GM23338 (cell line): ENCODE measurements at regions not wholly inside any gene's neighbourhood (a gene's known extent, or its start where the extent isn't known, plus 50 kb on each side); places are given as distances from the start of the nearest gene placed in this dataset.

Experiments used
- ATAC-seq: fragments of 200-7000 bp; cut with Tn5 transposase; 3 replicates; pipeline ENCODE4 v1.9.1; 2020
- DNase-seq: peaks from one replicate; pipeline ENCODE4 v3.0.0-alpha.2; 2015; ENCODE audit warnings: low spot score
- H2AFZ ChIP-seq: fragments of 200-600 bp; sonication (generic); 2 replicates; pipeline ENCODE4 v1.8.0; 2016; ENCODE audit warnings: antibody characterized with exemption, mild to moderate bottlenecking, moderate library complexity
- H3F3A ChIP-seq: fragments of 200-600 bp; sonication (generic); replicated peaks from 2 replicates; pipeline ENCODE4 v1.8.0; 2017; ENCODE audit warnings: antibody characterized with exemption, mixed run types, low read depth
- H3K27ac ChIP-seq: fragments of 200-600 bp; sonication (generic); 2 replicates; pipeline ENCODE4 v1.6.1; 2016; ENCODE audit warnings: low read depth
- H3K27me3 ChIP-seq: fragments of 200-600 bp; sonication (generic); 2 replicates; pipeline ENCODE4 v1.8.0; 2016; ENCODE audit warnings: mild to moderate bottlenecking, mixed run types, moderate library complexity; ENCODE audit not compliant: insufficient read depth
- H3K36me3 ChIP-seq: fragments of 200-600 bp; sonication (generic); 2 replicates; pipeline ENCODE4 v1.8.0; 2016; ENCODE audit warnings: mild to moderate bottlenecking; ENCODE audit not compliant: insufficient read depth
- H3K4me1 ChIP-seq: fragments of 200-600 bp; sonication (generic); 2 replicates; pipeline ENCODE4 v1.8.0; 2016; ENCODE audit warnings: mild to moderate bottlenecking, moderate library complexity; ENCODE audit not compliant: insufficient read depth
- H3K4me2 ChIP-seq: fragments of 200-600 bp; sonication (generic); 2 replicates; pipeline ENCODE4 v1.7.1; 2017; ENCODE audit warnings: mixed run types
- H3K4me3 ChIP-seq: fragments of 200-600 bp; sonication (generic); 2 replicates; pipeline ENCODE4 v1.6.1; 2016; ENCODE audit warnings: mixed run types
- H3K79me2 ChIP-seq: fragments of 200-600 bp; sonication (generic); replicated peaks from 2 replicates; pipeline ENCODE4 v1.8.0; 2017; ENCODE audit warnings: mild to moderate bottlenecking; ENCODE audit not compliant: insufficient read depth
- H3K9me2 ChIP-seq: fragments of 200-600 bp; sonication (generic); 2 replicates; pipeline ENCODE4 v1.8.0; 2017; ENCODE audit not compliant: insufficient read depth
- H4K20me1 ChIP-seq: fragments of 200-600 bp; sonication (generic); replicated peaks from 2 replicates; pipeline ENCODE4 v1.8.0; 2017; ENCODE audit warnings: mild to moderate bottlenecking; ENCODE audit not compliant: insufficient read depth
- H3K27ac Mint-ChIP-seq: 2 replicates; pipeline ENCODE4 v1.8.0; 2020; ENCODE audit warnings: inconsistent platforms, mild to moderate bottlenecking, moderate library complexity, mixed read lengths
- H3K27me3 Mint-ChIP-seq: 3 replicates; pipeline ENCODE4 v1.8.0; 2022; ENCODE audit warnings: low read depth, mild to moderate bottlenecking, moderate library complexity, mixed read lengths, inconsistent platforms; ENCODE audit not compliant: insufficient read depth, poor library complexity
- H3K36me3 Mint-ChIP-seq: 3 replicates; pipeline ENCODE4 v1.8.0; 2021; ENCODE audit warnings: low read depth, mild to moderate bottlenecking, inconsistent platforms, moderate library complexity, mixed read lengths
- H3K4me1 Mint-ChIP-seq: 3 replicates; pipeline ENCODE4 v1.8.0; 2020; ENCODE audit warnings: mild to moderate bottlenecking, inconsistent platforms, mixed read lengths
- H3K4me3 Mint-ChIP-seq: 3 replicates; pipeline ENCODE4 v1.8.0; 2021; ENCODE audit warnings: moderate library complexity, mild to moderate bottlenecking, inconsistent platforms, mixed read lengths
- H3K9me3 Mint-ChIP-seq: 3 replicates; pipeline ENCODE4 v1.8.0; 2020; ENCODE audit warnings: moderate library complexity, mild to moderate bottlenecking, inconsistent platforms, mixed read lengths
- CREB1 ChIP-seq: fragments of 250-450 bp; sonication (Bioruptor Pico); IDR thresholded peaks from 2 replicates; pipeline ENCODE4 v1.5.0; 2020; ENCODE audit warnings: low read depth, mild to moderate bottlenecking, moderate library complexity
- CTCF ChIP-seq, 2 experiments: fragments of 200-600 bp in 1 of 2; sonication (generic) in 1 of 2; conservative IDR thresholded peaks; 2 replicates each; pipeline versions ENCODE4 v1.5.1 to v1.6.1; 2016 to 2017; ENCODE audit warnings: antibody characterized with exemption in 2 of 2, low read depth in 2 of 2, mild to moderate bottlenecking in 2 of 2, moderate library complexity in 1 of 2
- ETS1 ChIP-seq: IDR thresholded peaks from 2 replicates; pipeline ENCODE4 v1.6.1; 2016; ENCODE audit warnings: antibody characterized with exemption
- EZH2 ChIP-seq: fragments of 200-600 bp; sonication (generic); IDR thresholded peaks from one replicate; pipeline ENCODE4 v1.8.0; 2017; ENCODE audit warnings: antibody characterized with exemption, mild to moderate bottlenecking, low read depth; ENCODE audit not compliant: unreplicated experiment
- EZH2phosphoT487 ChIP-seq: fragments of 200-600 bp; sonication (generic); IDR thresholded peaks from one replicate; pipeline ENCODE4 v1.8.1; 2018; ENCODE audit warnings: antibody characterized with exemption; ENCODE audit not compliant: unreplicated experiment
- JUNB ChIP-seq: IDR thresholded peaks from one replicate; pipeline ENCODE4 v1.6.1; 2016; ENCODE audit warnings: antibody characterized with exemption; ENCODE audit not compliant: unreplicated experiment
- NANOG ChIP-seq: IDR thresholded peaks from 2 replicates; pipeline ENCODE4 v1.6.1; 2016; ENCODE audit warnings: antibody characterized with exemption, borderline replicate concordance
- POLR2AphosphoS5 ChIP-seq: IDR thresholded peaks from 2 replicates; pipeline ENCODE4 v1.6.1; 2016; ENCODE audit warnings: antibody characterized with exemption, low read depth
- STAT1 ChIP-seq: IDR thresholded peaks from one replicate; pipeline ENCODE4 v1.6.1; 2016; ENCODE audit warnings: antibody characterized with exemption; ENCODE audit not compliant: unreplicated experiment
- ZNF114 ChIP-seq: fragments of 250-450 bp; sonication (Bioruptor Pico); IDR thresholded peaks from 2 replicates; pipeline ENCODE4 v1.5.0; 2020; ENCODE audit warnings: mild to moderate bottlenecking, moderate library complexity
- ZNF331 ChIP-seq: fragments of 250-450 bp; sonication (Bioruptor Pico); IDR thresholded peaks from 2 replicates; pipeline ENCODE4 v1.5.0; 2020; ENCODE audit warnings: low read depth, mild to moderate bottlenecking, moderate library complexity

GRCh38 chr5:133681896-133682295 lies 69.6 kb upstream of the FSTL4 start:
- ATAC-seq = no peak
- no peaks in the 10 kb centered on the region for H3K79me2 ChIP-seq
- H3K36me3 Mint-ChIP-seq = no peaks in the 10 kb centered on the region; the same call in 2 of the 3 replicates

GRCh38 chr5:133680830-133681565 lies 68.7 kb upstream of the FSTL4 start:
- ATAC-seq (no peak), DNase-seq (no peak)
- H3K36me3 Mint-ChIP-seq = no peaks in the 10 kb centered on the region; the same call in 2 of the 3 replicates
- no peaks in the 10 kb centered on the region for H3F3A ChIP-seq
- H3K4me1 Mint-ChIP-seq = peaks cover 5% of the 10 kb centered on the region; the same call in 2 of the 3 replicates
- no peak overlapping the region for H3K27ac Mint-ChIP-seq
- no peaks in the 10 kb centered on the region for H3K79me2 ChIP-seq
- no peaks in the 10 kb centered on the region; the same call in 2 of the 3 replicates for H3K9me3 Mint-ChIP-seq
- H3K36me3 ChIP-seq = no peaks in the 10 kb centered on the region
- no peak overlapping the region for H3K4me3 ChIP-seq
- H3K4me3 Mint-ChIP-seq = no peak overlapping the region
- H3K4me1 ChIP-seq = peaks cover 10% of the 10 kb centered on the region
- no peak overlapping the region for H3K27ac ChIP-seq
- no peak overlapping the region for H2AFZ ChIP-seq
- no peaks in the 10 kb centered on the region for H3K9me2 ChIP-seq
- H3K4me2 ChIP-seq = no peak overlapping the region
- no peaks in the 10 kb centered on the region for H3K27me3 ChIP-seq
- no peaks in the 10 kb centered on the region for H4K20me1 ChIP-seq
- peaks cover 2% of the 10 kb centered on the region for H3K27me3 Mint-ChIP-seq
- TF ChIP-seq CREB1 (no peak), ZNF331 (CRISPR knock-in tag) (no peak), ETS1 (no peak), POLR2AphosphoS5 (no peak), EZH2phosphoT487 (no peak), EZH2 (no peak), NANOG (no peak), STAT1 (no peak), ZNF114 (no peak), JUNB (no peak), CTCF (conservative IDR thresholded peaks at IDR 0.05; ENCODE audit: low read depth in 2 of 2) (no peak)

More at GRCh38 chr5:133681896-133682295, 69.6 kb upstream of the FSTL4 start:
- no peaks in the 10 kb centered on the region for H3K27me3 ChIP-seq
- DNase-seq = no peak
- Mint-ChIP-seq H3K4me1 (peaks cover under 1% of the 10 kb centered on the region; the same call in 2 of the 3 replicates), H3K27me3 (peaks cover 2% of the 10 kb centered on the region), H3K4me3 (no peak overlapping the region), H3K27ac (no peak overlapping the region), H3K9me3 (no peaks in the 10 kb centered on the region; the same call in 2 of the 3 replicates)
- H3K27ac ChIP-seq = no peak overlapping the region
- no peak overlapping the region for H3K4me2 ChIP-seq
- no peak overlapping the region for H3K4me3 ChIP-seq
- TF ChIP-seq POLR2AphosphoS5 (no peak), EZH2phosphoT487 (no peak), ZNF114 (no peak), CREB1 (no peak), ZNF331 (CRISPR knock-in tag) (no peak), STAT1 (no peak), CTCF (conservative IDR thresholded peaks at IDR 0.05; ENCODE audit: low read depth in 2 of 2) (no peak), EZH2 (no peak), JUNB (no peak), ETS1 (no peak)
- no peak overlapping the region; the same call in 1 of the 2 replicates for H2AFZ ChIP-seq
- no peaks in the 10 kb centered on the region for H3K9me2 ChIP-seq
- H4K20me1 ChIP-seq = no peaks in the 10 kb centered on the region
- peaks cover 5% of the 10 kb centered on the region for H3K4me1 ChIP-seq
- H3K36me3 ChIP-seq = no peaks in the 10 kb centered on the region
- H3F3A ChIP-seq = no peaks in the 10 kb centered on the region
